ENCODE measurements at regions not wholly inside any gene's neighbourhood (a gene's known extent, or its start where the extent isn't known, plus 50 kb on each side); places are given as distances from the start of the nearest gene placed in this dataset.

DNA sequence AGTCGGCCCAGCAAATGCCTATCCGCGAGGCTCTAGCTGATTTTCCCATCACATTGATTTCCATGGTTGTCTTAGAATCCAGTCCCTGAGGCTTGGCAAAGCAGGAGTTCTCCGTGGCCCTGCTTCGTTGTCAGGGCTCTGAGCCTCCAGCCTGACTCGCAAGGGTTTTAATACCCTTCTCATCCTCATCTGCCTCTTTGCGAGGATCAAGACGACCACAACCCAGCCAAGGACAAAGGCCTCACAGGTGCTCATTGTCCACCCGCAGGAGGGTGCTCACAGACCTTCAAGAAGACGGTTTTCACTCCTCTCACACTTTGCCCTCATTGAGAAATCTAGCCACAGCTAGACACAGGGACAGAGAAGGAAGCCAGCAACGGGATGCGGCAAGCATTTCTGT lies 610.8 kb downstream of the KCNJ18 start:
- H3K4me2 ChIP-seq (ENCODE audit: low read length) = no peak overlapping the region
- no peak overlapping the region for H3K27ac ChIP-seq (ENCODE audit: low read depth, low read length)
- ChIA-PET POLR2A (no interaction called here), RAD21 (ENCODE audit: low non-redundant PET in 1 of 2, low total read pairs in 2 of 2, uncharacterized antibody in 2 of 2, unreplicated experiment in 2 of 2) (no interaction called here), CTCF (no interaction called here)
- H2AFZ ChIP-seq (ENCODE audit: low read depth, low read length, poor library complexity, severe bottlenecking) = no peak overlapping the region
- H3K36me3 ChIP-seq (ENCODE audit: control insufficient read depth in 1 of 2, insufficient read depth in 2 of 2, low read length in 2 of 2) = no peaks in the 10 kb centered on the region
- intact Hi-C loops (cut with micrococcal nuclease) = no loop called here
- no TSS peak for BruUV-seq (replicated peaks)
- no peaks in the 10 kb centered on the region for H3K27me3 ChIP-seq (ENCODE audit: insufficient read depth, low read length)
- DNase-seq (ENCODE audit: low read depth, low spot score) = no peak
- no peak overlapping the region for H3K4me3 ChIP-seq (replicated peaks in 1 of 2; ENCODE audit: low read depth in 1 of 2, low read length in 2 of 2)
- peaks cover 0 to 20% of the 10 kb centered on the region in 2 experiments; a peak in 2 of 4 replicates for H3K9me3 ChIP-seq (ENCODE audit: control insufficient read depth in 1 of 2, insufficient read depth in 1 of 2, low read depth in 1 of 2, low read length in 2 of 2)
- TF ChIP-seq, protein P1, sequence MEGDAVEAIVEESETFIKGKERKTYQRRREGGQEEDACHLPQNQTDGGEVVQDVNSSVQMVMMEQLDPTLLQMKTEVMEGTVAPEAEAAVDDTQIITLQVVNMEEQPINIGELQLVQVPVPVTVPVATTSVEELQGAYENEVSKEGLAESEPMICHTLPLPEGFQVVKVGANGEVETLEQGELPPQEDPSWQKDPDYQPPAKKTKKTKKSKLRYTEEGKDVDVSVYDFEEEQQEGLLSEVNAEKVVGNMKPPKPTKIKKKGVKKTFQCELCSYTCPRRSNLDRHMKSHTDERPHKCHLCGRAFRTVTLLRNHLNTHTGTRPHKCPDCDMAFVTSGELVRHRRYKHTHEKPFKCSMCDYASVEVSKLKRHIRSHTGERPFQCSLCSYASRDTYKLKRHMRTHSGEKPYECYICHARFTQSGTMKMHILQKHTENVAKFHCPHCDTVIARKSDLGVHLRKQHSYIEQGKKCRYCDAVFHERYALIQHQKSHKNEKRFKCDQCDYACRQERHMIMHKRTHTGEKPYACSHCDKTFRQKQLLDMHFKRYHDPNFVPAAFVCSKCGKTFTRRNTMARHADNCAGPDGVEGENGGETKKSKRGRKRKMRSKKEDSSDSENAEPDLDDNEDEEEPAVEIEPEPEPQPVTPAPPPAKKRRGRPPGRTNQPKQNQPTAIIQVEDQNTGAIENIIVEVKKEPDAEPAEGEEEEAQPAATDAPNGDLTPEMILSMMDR (IDR thresholded peaks at IDR 0.05 in 2 of 3, conservative IDR thresholded peaks at IDR 0.05 in 1 of 3; ENCODE audit: borderline replicate concordance in 1 of 3, insufficient read depth in 1 of 3, low read depth in 2 of 3, low read length in 2 of 3) = no peak
- no peak for TF ChIP-seq ZNF274 (IDR thresholded peaks at IDR 0.05; ENCODE audit: low read depth, low read length)
- no peak for TF ChIP-seq EZH2phosphoT487 (IDR thresholded peaks at IDR 0.05; ENCODE audit: borderline replicate concordance)
- TF ChIP-seq POLR2A (IDR thresholded peaks at IDR 0.05; ENCODE audit: borderline replicate concordance, extremely low read depth, insufficient read depth, insufficient read length) = no peak
- no peak for TF ChIP-seq MAX (IDR thresholded peaks at IDR 0.05)
- TF ChIP-seq ZFX (IDR thresholded peaks at IDR 0.05) = no peak
- no peak for TF ChIP-seq YY1 (IDR thresholded peaks at IDR 0.05; ENCODE audit: extremely low read depth, insufficient replicate concordance, low read depth, low read length)
- TF ChIP-seq CEBPB (IDR thresholded peaks at IDR 0.05; ENCODE audit: low read depth) = no peak
- TF ChIP-seq RAD21 (IDR thresholded peaks at IDR 0.05; ENCODE audit: low read depth) = no peak
- TF ChIP-seq EZH2 (IDR thresholded peaks at IDR 0.05) = no peak
- no peak overlapping the region for H3K9ac ChIP-seq (ENCODE audit: low read length)
- no peaks in the 10 kb centered on the region for H4K20me1 ChIP-seq (ENCODE audit: insufficient read depth)
- no peaks in the 10 kb centered on the region for H3K79me2 ChIP-seq (ENCODE audit: insufficient read depth, low read length)
- no peaks in the 10 kb centered on the region for H3K9me2 ChIP-seq (ENCODE audit: insufficient read depth)
- H3K4me1 ChIP-seq (ENCODE audit: control insufficient read depth in 1 of 2, insufficient read depth in 2 of 2, low read length in 2 of 2) = no peaks in the 10 kb centered on the region
- no peak for ATAC-seq

Data from HCT116 (cell line).